ENCODE measurements at regions not wholly inside any gene's neighbourhood (a gene's known extent, or its start where the extent isn't known, plus 50 kb on each side); places are given as distances from the start of the nearest gene placed in this dataset.

GRCh38 chr14:40318211-40318719, 886.0 kb upstream of the FBXO33 start:
- TF ChIP-seq POLR2A (IDR thresholded peaks at IDR 0.05; ENCODE audit: low read length), result no peak
- no peak for TF ChIP-seq RCOR1 (IDR thresholded peaks at IDR 0.05; ENCODE audit: low read depth, low read length)
- no peak for TF ChIP-seq MAX (IDR thresholded peaks at IDR 0.05)
- TF ChIP-seq ESRRA (IDR thresholded peaks at IDR 0.05; ENCODE audit: borderline replicate concordance, low read length), result no peak
- TF ChIP-seq MAFK (IDR thresholded peaks at IDR 0.05; ENCODE audit: partially characterized antibody), result no peak
- no peak for TF ChIP-seq CTCF (IDR thresholded peaks at IDR 0.05)
- no peak for TF ChIP-seq REST (IDR thresholded peaks at IDR 0.05)
- no peak for TF ChIP-seq SREBF2 (IDR thresholded peaks at IDR 0.05)
- no peak for TF ChIP-seq NFE2L2 (conservative IDR thresholded peaks at IDR 0.05; ENCODE audit: low read length)
- no peak for TF ChIP-seq BHLHE40 (IDR thresholded peaks at IDR 0.05; ENCODE audit: low read depth, low read length)
- no peak for TF ChIP-seq KDM5A (IDR thresholded peaks at IDR 0.05)
- no peak for TF ChIP-seq HDAC2 (IDR thresholded peaks at IDR 0.05)
- TF ChIP-seq EP300 (IDR thresholded peaks at IDR 0.05), result no peak
- no peak for TF ChIP-seq MYC (IDR thresholded peaks at IDR 0.05; ENCODE audit: borderline replicate concordance, low read length)

Measured in A549 (cell line).